ENCODE measurements at regions not wholly inside any gene's neighbourhood (a gene's known extent, or its start where the extent isn't known, plus 50 kb on each side); places are given as distances from the start of the nearest gene placed in this dataset.

DNA sequence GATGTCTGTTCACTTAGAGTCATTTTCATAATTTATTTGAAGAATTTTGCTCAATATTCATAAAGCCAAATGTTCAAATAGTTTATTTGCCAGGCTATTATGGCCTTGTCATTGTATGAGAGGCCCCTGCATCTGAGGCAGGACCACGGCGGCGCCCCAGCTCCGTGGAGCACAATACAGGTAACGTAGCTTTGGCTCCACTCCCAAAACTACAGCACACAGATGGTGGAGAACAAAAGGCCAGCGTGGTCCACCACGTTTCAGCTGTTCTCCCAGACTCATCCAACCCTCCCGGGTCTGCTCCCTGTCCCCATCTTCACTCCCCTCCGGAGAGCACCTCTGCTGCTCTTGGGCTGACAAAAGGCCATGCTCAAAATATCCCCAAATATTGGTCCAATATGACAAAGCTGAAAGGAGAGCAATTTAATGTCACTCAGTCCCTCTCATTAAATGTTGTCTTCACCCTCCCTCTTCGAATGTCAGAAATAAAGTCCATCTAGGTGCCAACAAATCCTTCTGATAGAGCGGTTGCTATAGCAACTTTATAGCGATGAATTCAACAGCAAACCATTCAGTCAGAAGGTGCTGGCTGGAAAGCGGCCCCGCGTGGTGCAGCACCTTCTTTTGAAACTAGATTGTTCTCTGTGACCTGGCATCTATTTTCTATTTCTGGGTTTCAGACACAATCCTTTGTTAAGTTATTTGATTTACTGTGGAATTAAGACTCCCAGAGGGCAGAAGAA lies 504.3 kb downstream of the ARHGEF28 start:
- Histone ChIP-seq H3K36me3 (ENCODE audit: control insufficient read depth in 2 of 2, insufficient read depth in 2 of 2, low read length in 1 of 2) (no peaks in the 10 kb centered on the region), H2AFZ (ENCODE audit: control insufficient read depth, low read depth, low read length) (no peak overlapping the region), H3K27me3 (replicated peaks in 1 of 2; ENCODE audit: control insufficient read depth in 2 of 2, insufficient read depth in 2 of 2, low read length in 1 of 2) (peaks cover 1 to 3% of the 10 kb centered on the region in 2 experiments; a peak in 2 of 4 replicates), H4K20me1 (ENCODE audit: control insufficient read depth, insufficient read depth) (no peaks in the 10 kb centered on the region), H3K27ac (ENCODE audit: control insufficient read depth, insufficient read depth) (no peak overlapping the region), H3K4me1 (ENCODE audit: control insufficient read depth, insufficient read depth, low read length) (no peaks in the 10 kb centered on the region), H3K9me3 (replicated peaks; ENCODE audit: control insufficient read depth, insufficient read depth, low read length) (no peaks in the 10 kb centered on the region), H3K4me3 (no peak overlapping the region), H3K4me2 (ENCODE audit: control insufficient read depth, insufficient read depth) (no peak overlapping the region), H3K79me2 (ENCODE audit: control insufficient read depth, insufficient read depth, low read length) (no peaks in the 10 kb centered on the region), H3K9ac (ENCODE audit: control insufficient read depth, insufficient read depth, low read length) (no peak overlapping the region)
- no peak for DNase-seq (ENCODE audit: low read depth, low spot score)
- ATAC-seq = no peak
- no peak for FAIRE-seq
- RAD21 ChIA-PET (ENCODE audit: unreplicated experiment) = no interaction called here
- intact Hi-C loops (cut with micrococcal nuclease; ENCODE audit: unreplicated experiment) (no loop called here), in situ Hi-C loops (cut with MboI) (no loop called here)
- SMC1A ChIA-PET (ENCODE audit: uncharacterized antibody, unreplicated experiment) = interaction anchor here (1.4 kb wide), 1 partner anchor 73 kb away, joined by 3 read pairs; no protein-coding TSS in a partner anchor
- BruUV-seq (replicated peaks) = no TSS peak
- CTCF ChIA-PET = no interaction called here
- WGBS (ENCODE audit: insufficient coverage, insufficient replicate concordance, low lambda C conversion rate, missing lambda C conversion rate) = 50% methylated on average over 15 of the region's 15 CpGs
- POLR2A ChIA-PET = no interaction called here
- TF ChIP-seq ESRRA (IDR thresholded peaks at IDR 0.05; ENCODE audit: low read length) (no peak), KAT2A (conservative IDR thresholded peaks at IDR 0.05; ENCODE audit: control insufficient read depth, low read depth, low read length) (no peak), IKZF1 (conservative IDR thresholded peaks at IDR 0.05) (no peak), NBN (IDR thresholded peaks at IDR 0.05) (no peak), ZNF274 (IDR thresholded peaks at IDR 0.05; ENCODE audit: insufficient read depth, insufficient read length) (no peak), CHD2 (IDR thresholded peaks at IDR 0.05; ENCODE audit: borderline replicate concordance, low read depth, low read length) (no peak), ETV6 (conservative IDR thresholded peaks at IDR 0.05 in 1 of 2, IDR thresholded peaks at IDR 0.05 in 1 of 2; ENCODE audit: borderline replicate concordance in 1 of 2, low read depth in 1 of 2) (no peak)
- TF ChIP-seq, protein P1, sequence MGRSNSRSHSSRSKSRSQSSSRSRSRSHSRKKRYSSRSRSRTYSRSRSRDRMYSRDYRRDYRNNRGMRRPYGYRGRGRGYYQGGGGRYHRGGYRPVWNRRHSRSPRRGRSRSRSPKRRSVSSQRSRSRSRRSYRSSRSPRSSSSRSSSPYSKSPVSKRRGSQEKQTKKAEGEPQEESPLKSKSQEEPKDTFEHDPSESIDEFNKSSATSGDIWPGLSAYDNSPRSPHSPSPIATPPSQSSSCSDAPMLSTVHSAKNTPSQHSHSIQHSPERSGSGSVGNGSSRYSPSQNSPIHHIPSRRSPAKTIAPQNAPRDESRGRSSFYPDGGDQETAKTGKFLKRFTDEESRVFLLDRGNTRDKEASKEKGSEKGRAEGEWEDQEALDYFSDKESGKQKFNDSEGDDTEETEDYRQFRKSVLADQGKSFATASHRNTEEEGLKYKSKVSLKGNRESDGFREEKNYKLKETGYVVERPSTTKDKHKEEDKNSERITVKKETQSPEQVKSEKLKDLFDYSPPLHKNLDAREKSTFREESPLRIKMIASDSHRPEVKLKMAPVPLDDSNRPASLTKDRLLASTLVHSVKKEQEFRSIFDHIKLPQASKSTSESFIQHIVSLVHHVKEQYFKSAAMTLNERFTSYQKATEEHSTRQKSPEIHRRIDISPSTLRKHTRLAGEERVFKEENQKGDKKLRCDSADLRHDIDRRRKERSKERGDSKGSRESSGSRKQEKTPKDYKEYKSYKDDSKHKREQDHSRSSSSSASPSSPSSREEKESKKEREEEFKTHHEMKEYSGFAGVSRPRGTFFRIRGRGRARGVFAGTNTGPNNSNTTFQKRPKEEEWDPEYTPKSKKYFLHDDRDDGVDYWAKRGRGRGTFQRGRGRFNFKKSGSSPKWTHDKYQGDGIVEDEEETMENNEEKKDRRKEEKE (IDR thresholded peaks at IDR 0.05) = no peak
- TF ChIP-seq, protein P2, sequence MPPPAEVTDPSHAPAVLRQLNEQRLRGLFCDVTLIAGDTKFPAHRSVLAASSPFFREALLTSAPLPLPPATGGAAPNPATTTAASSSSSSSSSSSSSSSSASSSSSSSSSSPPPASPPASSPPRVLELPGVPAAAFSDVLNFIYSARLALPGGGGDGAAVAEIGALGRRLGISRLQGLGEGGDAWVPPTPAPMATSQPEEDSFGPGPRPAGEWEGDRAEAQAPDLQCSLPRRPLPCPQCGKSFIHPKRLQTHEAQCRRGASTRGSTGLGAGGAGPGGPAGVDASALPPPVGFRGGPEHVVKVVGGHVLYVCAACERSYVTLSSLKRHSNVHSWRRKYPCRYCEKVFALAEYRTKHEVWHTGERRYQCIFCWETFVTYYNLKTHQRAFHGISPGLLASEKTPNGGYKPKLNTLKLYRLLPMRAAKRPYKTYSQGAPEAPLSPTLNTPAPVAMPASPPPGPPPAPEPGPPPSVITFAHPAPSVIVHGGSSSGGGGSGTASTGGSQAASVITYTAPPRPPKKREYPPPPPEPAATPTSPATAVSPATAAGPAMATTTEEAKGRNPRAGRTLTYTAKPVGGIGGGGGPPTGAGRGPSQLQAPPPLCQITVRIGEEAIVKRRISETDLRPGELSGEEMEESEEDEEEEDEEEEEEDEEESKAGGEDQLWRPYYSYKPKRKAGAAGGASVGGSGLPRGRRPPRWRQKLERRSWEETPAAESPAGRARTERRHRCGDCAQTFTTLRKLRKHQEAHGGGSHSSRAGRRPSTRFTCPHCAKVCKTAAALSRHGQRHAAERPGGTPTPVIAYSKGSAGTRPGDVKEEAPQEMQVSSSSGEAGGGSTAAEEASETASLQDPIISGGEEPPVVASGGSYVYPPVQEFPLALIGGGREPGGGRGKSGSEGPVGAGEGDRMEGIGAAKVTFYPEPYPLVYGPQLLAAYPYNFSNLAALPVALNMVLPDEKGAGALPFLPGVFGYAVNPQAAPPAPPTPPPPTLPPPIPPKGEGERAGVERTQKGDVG (CRISPR knock-in tag; IDR thresholded peaks at IDR 0.05) = no peak
- TF ChIP-seq, protein P3, sequence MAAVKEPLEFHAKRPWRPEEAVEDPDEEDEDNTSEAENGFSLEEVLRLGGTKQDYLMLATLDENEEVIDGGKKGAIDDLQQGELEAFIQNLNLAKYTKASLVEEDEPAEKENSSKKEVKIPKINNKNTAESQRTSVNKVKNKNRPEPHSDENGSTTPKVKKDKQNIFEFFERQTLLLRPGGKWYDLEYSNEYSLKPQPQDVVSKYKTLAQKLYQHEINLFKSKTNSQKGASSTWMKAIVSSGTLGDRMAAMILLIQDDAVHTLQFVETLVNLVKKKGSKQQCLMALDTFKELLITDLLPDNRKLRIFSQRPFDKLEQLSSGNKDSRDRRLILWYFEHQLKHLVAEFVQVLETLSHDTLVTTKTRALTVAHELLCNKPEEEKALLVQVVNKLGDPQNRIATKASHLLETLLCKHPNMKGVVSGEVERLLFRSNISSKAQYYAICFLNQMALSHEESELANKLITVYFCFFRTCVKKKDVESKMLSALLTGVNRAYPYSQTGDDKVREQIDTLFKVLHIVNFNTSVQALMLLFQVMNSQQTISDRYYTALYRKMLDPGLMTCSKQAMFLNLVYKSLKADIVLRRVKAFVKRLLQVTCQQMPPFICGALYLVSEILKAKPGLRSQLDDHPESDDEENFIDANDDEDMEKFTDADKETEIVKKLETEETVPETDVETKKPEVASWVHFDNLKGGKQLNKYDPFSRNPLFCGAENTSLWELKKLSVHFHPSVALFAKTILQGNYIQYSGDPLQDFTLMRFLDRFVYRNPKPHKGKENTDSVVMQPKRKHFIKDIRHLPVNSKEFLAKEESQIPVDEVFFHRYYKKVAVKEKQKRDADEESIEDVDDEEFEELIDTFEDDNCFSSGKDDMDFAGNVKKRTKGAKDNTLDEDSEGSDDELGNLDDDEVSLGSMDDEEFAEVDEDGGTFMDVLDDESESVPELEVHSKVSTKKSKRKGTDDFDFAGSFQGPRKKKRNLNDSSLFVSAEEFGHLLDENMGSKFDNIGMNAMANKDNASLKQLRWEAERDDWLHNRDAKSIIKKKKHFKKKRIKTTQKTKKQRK (IDR thresholded peaks at IDR 0.05; ENCODE audit: low read depth, low read length) = no peak
- TF ChIP-seq, protein P4, sequence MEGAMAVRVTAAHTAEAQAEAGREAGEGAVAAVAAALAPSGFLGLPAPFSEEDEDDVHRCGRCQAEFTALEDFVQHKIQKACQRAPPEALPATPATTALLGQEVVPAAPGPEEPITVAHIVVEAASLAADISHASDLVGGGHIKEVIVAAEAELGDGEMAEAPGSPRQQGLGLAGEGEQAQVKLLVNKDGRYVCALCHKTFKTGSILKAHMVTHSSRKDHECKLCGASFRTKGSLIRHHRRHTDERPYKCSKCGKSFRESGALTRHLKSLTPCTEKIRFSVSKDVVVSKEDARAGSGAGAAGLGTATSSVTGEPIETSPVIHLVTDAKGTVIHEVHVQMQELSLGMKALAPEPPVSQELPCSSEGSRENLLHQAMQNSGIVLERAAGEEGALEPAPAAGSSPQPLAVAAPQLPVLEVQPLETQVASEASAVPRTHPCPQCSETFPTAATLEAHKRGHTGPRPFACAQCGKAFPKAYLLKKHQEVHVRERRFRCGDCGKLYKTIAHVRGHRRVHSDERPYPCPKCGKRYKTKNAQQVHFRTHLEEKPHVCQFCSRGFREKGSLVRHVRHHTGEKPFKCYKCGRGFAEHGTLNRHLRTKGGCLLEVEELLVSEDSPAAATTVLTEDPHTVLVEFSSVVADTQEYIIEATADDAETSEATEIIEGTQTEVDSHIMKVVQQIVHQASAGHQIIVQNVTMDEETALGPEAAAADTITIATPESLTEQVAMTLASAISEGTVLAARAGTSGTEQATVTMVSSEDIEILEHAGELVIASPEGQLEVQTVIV (IDR thresholded peaks at IDR 0.05; ENCODE audit: borderline replicate concordance, partially characterized antibody) = no peak
